Naive thymus-derived CD8-positive, alpha-beta T cell (primary cell): ENCODE measurements at regions not wholly inside any gene's neighbourhood (a gene's known extent, or its start where the extent isn't known, plus 50 kb on each side); places are given as distances from the start of the nearest gene placed in this dataset.

Source experiments
- ATAC-seq, 2 donors: fragments of 150-1000 bp; cut with Tn5 transposase in 1 of 2; sonication (Bioruptor Pico), chemical (Tn5 transposase) in 1 of 2; 1 replicate in 1 of 2; 2 replicates in 1 of 2; pipeline ENCODE4 v1.10.0; 2021; ENCODE audit warnings: mild to moderate bottlenecking in 2 of 2, moderate library complexity in 2 of 2
- POLR2A ChIA-PET: fragments of 350-600 bp; sonication (Branson Sonifier 250); formaldehyde crosslinking; loops from one replicate; lab custom pipeline; 2021; ENCODE audit warnings: antibody characterized with exemption; lab: Charles Lee
- DNase-seq, 10 donors: peaks; one replicate each; pipeline versions ENCODE4 v3.0.0 to v3.0.0-alpha.2; 2020 to 2022
- H3K27ac Mint-ChIP-seq, 10 donors: one replicate each; pipeline ENCODE4 v1.8.0; 2020 to 2022; ENCODE audit warnings: mild to moderate bottlenecking in 10 of 10, mixed read lengths in 10 of 10, moderate library complexity in 4 of 10, inconsistent platforms in 1 of 10
- H3K27me3 Mint-ChIP-seq, 5 donors: one replicate each; pipeline ENCODE4 v1.8.0; 2021 to 2022; ENCODE audit warnings: mixed read lengths in 5 of 5
- H3K36me3 Mint-ChIP-seq, 3 donors: one replicate each; pipeline ENCODE4 v1.8.0; 2020 to 2022; ENCODE audit warnings: mixed read lengths in 3 of 3, mild to moderate bottlenecking in 2 of 3, inconsistent platforms in 1 of 3
- H3K4me1 Mint-ChIP-seq, 4 donors: one replicate each; pipeline ENCODE4 v1.8.0; 2021 to 2022; ENCODE audit warnings: mixed read lengths in 4 of 4
- H3K4me3 Mint-ChIP-seq, 10 donors: one replicate each; pipeline ENCODE4 v1.8.0; 2020 to 2022; ENCODE audit warnings: mild to moderate bottlenecking in 10 of 10, mixed read lengths in 10 of 10, moderate library complexity in 6 of 10, inconsistent platforms in 1 of 10
- H3K9me3 Mint-ChIP-seq, 9 donors: one replicate each; pipeline ENCODE4 v1.8.0; 2020 to 2022; ENCODE audit warnings: mixed read lengths in 9 of 9, mild to moderate bottlenecking in 3 of 9, inconsistent platforms in 1 of 9, moderate library complexity in 1 of 9

GRCh38 chr3:174413062-174413912 is 445.8 kb upstream of the NAALADL2 start:
- no peak for DNase-seq
- Mint-ChIP-seq H3K27ac (no peak overlapping the region), H3K36me3 (no peaks in the 10 kb centered on the region), H3K27me3 (peaks cover 0 to 2% (median 0%) of the 10 kb centered on the region in 5 donors), H3K4me1 (no peaks in the 10 kb centered on the region), H3K9me3 (peaks cover 0 to 14% (median 0%) of the 10 kb centered on the region in 9 donors), H3K4me3 (no peak overlapping the region)
- no peak for ATAC-seq
- POLR2A ChIA-PET, result no interaction called here

GRCh38 chr3:174414902-174415301 is 444.2 kb upstream of the NAALADL2 start:
- POLR2A ChIA-PET, result no interaction called here
- no peak overlapping the region for H3K4me3 Mint-ChIP-seq
- H3K36me3 Mint-ChIP-seq, result no peaks in the 10 kb centered on the region
- H3K4me1 Mint-ChIP-seq, result no peaks in the 10 kb centered on the region
- no peak for ATAC-seq
- H3K27me3 Mint-ChIP-seq, result no peaks in the 10 kb centered on the region
- no peak for DNase-seq
- peaks cover 0 to 14% (median 0%) of the 10 kb centered on the region in 9 donors for H3K9me3 Mint-ChIP-seq
- no peak overlapping the region for H3K27ac Mint-ChIP-seq

- POLR2A ChIA-PET, result no interaction called here
- ATAC-seq, result no peak
- Mint-ChIP-seq H3K4me3 (no peak overlapping the region), H3K36me3 (no peaks in the 10 kb centered on the region), H3K27me3 (no peaks in the 10 kb centered on the region), H3K27ac (no peak overlapping the region), H3K9me3 (peaks cover 0 to 10% (median 0%) of the 10 kb centered on the region in 9 donors), H3K4me1 (no peaks in the 10 kb centered on the region)
- DNase-seq, result no peak
These were observed 441.6 kb upstream of the NAALADL2 start for GRCh38 chr3:174417573-174417972.

GRCh38 chr3:174419216-174419615 is 439.9 kb upstream of the NAALADL2 start:
- DNase-seq (no peak), ATAC-seq (no peak)
- POLR2A ChIA-PET, result no interaction called here
- Mint-ChIP-seq H3K27ac (no peak overlapping the region), H3K4me3 (no peak overlapping the region), H3K9me3 (peaks cover 0 to 7% (median 0%) of the 10 kb centered on the region in 9 donors), H3K36me3 (no peaks in the 10 kb centered on the region), H3K27me3 (no peaks in the 10 kb centered on the region), H3K4me1 (no peaks in the 10 kb centered on the region)

- no peak overlapping the region for H3K27ac Mint-ChIP-seq
These were observed 435.2 kb upstream of the NAALADL2 start for GRCh38 chr3:174423936-174424335.

GRCh38 chr3:174424656-174425055 is 434.5 kb upstream of the NAALADL2 start:
- ATAC-seq (no peak), DNase-seq (no peak)
- Mint-ChIP-seq H3K27me3 (no peaks in the 10 kb centered on the region), H3K27ac (no peak overlapping the region), H3K4me3 (no peak overlapping the region), H3K4me1 (no peaks in the 10 kb centered on the region), H3K36me3 (no peaks in the 10 kb centered on the region), H3K9me3 (no peaks in the 10 kb centered on the region)
- POLR2A ChIA-PET, result no interaction called here

More at GRCh38 chr3:174423936-174424335, 435.2 kb upstream of the NAALADL2 start:
- no peaks in the 10 kb centered on the region for H3K4me1 Mint-ChIP-seq
- DNase-seq (no peak), ATAC-seq (no peak)
- no peaks in the 10 kb centered on the region for H3K36me3 Mint-ChIP-seq
- POLR2A ChIA-PET, result no interaction called here
- H3K27me3 Mint-ChIP-seq, result no peaks in the 10 kb centered on the region
- no peaks in the 10 kb centered on the region for H3K9me3 Mint-ChIP-seq
- H3K4me3 Mint-ChIP-seq, result no peak overlapping the region

GRCh38 chr3:174425422-174425821 is 433.7 kb upstream of the NAALADL2 start:
- Mint-ChIP-seq H3K27ac (no peak overlapping the region), H3K27me3 (peaks cover 0 to 2% (median 0%) of the 10 kb centered on the region in 5 donors), H3K36me3 (no peaks in the 10 kb centered on the region), H3K4me1 (no peaks in the 10 kb centered on the region), H3K4me3 (no peak overlapping the region), H3K9me3 (no peaks in the 10 kb centered on the region)
- no peak for ATAC-seq
- DNase-seq, result no peak
- POLR2A ChIA-PET, result no interaction called here

- no peak for DNase-seq
- ATAC-seq, result no peak
- Mint-ChIP-seq H3K9me3 (peaks cover 0 to 4% (median 0%) of the 10 kb centered on the region in 9 donors), H3K36me3 (no peaks in the 10 kb centered on the region), H3K27ac (no peak overlapping the region), H3K4me1 (no peaks in the 10 kb centered on the region), H3K27me3 (peaks cover 0 to 23% (median 3%) of the 10 kb centered on the region in 5 donors), H3K4me3 (no peak overlapping the region)
- POLR2A ChIA-PET, result no interaction called here
These were observed 428.1 kb upstream of the NAALADL2 start for GRCh38 chr3:174430986-174431385.

- H3K36me3 Mint-ChIP-seq, result no peaks in the 10 kb centered on the region
- peaks cover 0 to 4% (median 0%) of the 10 kb centered on the region in 9 donors for H3K9me3 Mint-ChIP-seq
- no peak for DNase-seq
- H3K27me3 Mint-ChIP-seq, result peaks cover 0 to 23% (median 3%) of the 10 kb centered on the region in 5 donors
- ATAC-seq, result no peak
- POLR2A ChIA-PET, result no interaction called here
- H3K27ac Mint-ChIP-seq, result no peak overlapping the region
- no peaks in the 10 kb centered on the region for H3K4me1 Mint-ChIP-seq
- no peak overlapping the region for H3K4me3 Mint-ChIP-seq
These were observed 427.4 kb upstream of the NAALADL2 start for GRCh38 chr3:174431717-174432116.

GRCh38 chr3:174436367-174436766 is 422.8 kb upstream of the NAALADL2 start:
- POLR2A ChIA-PET, result no interaction called here
- no peak overlapping the region for H3K27ac Mint-ChIP-seq
- H3K4me3 Mint-ChIP-seq, result no peak overlapping the region
- H3K4me1 Mint-ChIP-seq, result peaks cover 4 to 9% (median 8%) of the 10 kb centered on the region in 4 donors
- peaks cover 0 to 4% (median 0%) of the 10 kb centered on the region in 9 donors for H3K9me3 Mint-ChIP-seq
- ATAC-seq (no peak), DNase-seq (no peak)
- H3K36me3 Mint-ChIP-seq, result no peaks in the 10 kb centered on the region
- H3K27me3 Mint-ChIP-seq, result peaks cover 7 to 12% (median 10%) of the 10 kb centered on the region in 5 donors

- H3K4me1 Mint-ChIP-seq, result peaks cover 6 to 16% (median 14%) of the 10 kb centered on the region in 4 donors
These were observed 420.5 kb upstream of the NAALADL2 start for GRCh38 chr3:174438501-174439145.

GRCh38 chr3:174439331-174440252 is 419.5 kb upstream of the NAALADL2 start:
- POLR2A ChIA-PET, result no interaction called here
- DNase-seq (no peak), ATAC-seq (no peak)
- Mint-ChIP-seq H3K27me3 (peaks cover 4 to 16% (median 12%) of the 10 kb centered on the region in 5 donors), H3K27ac (peak overlapping the region in 1 of 10 donors; percentile 75), H3K9me3 (no peaks in the 10 kb centered on the region), H3K36me3 (no peaks in the 10 kb centered on the region), H3K4me3 (peak overlapping the region; percentile 47 to 85 (median 81)), H3K4me1 (peaks cover 6 to 16% (median 14%) of the 10 kb centered on the region in 4 donors)

More at GRCh38 chr3:174438501-174439145, 420.5 kb upstream of the NAALADL2 start:
- H3K9me3 Mint-ChIP-seq, result peaks cover 0 to 4% (median 0%) of the 10 kb centered on the region in 9 donors
- ATAC-seq (no peak), DNase-seq (no peak)
- no peak overlapping the region for H3K27ac Mint-ChIP-seq
- H3K4me3 Mint-ChIP-seq, result no peak overlapping the region
- POLR2A ChIA-PET, result no interaction called here
- H3K36me3 Mint-ChIP-seq, result no peaks in the 10 kb centered on the region
- peaks cover 11 to 17% (median 14%) of the 10 kb centered on the region in 5 donors for H3K27me3 Mint-ChIP-seq
